SK-N-SH treated with all-trans-retinoic acid at 6 μM for 48 hours (cell line): ENCODE measurements at regions not wholly inside any gene's neighbourhood (a gene's known extent, or its start where the extent isn't known, plus 50 kb on each side); places are given as distances from the start of the nearest gene placed in this dataset.

Source experiments
- ATAC-seq: fragments of 200-7000 bp; cut with Tn5 transposase; 3 replicates; pipeline ENCODE4 v1.9.1; 2020; ENCODE audit warnings: mild to moderate bottlenecking, moderate library complexity
- ARNTL ChIP-seq: fragments of 450-650 bp; formaldehyde crosslinking; IDR thresholded peaks from 2 replicates; pipeline ENCODE4 v1.5.0; 2020; ENCODE audit warnings: low read depth, mild to moderate bottlenecking, moderate library complexity, borderline replicate concordance
- BACH2 ChIP-seq: fragments of 250-450 bp; sonication (Bioruptor Pico); IDR thresholded peaks from 2 replicates; pipeline ENCODE4 v1.9.0; 2021; ENCODE audit warnings: mild to moderate bottlenecking, borderline replicate concordance
- CREB5 ChIP-seq: fragments of 250-450 bp; sonication (Bioruptor Pico); IDR thresholded peaks from 2 replicates; pipeline ENCODE4 v1.5.1; 2020; ENCODE audit warnings: low read depth, mild to moderate bottlenecking, moderate library complexity
- CSDC2 ChIP-seq: fragments of 250-450 bp; sonication (Bioruptor Pico); IDR thresholded peaks from 2 replicates; pipeline ENCODE4 v1.5.0; 2020; ENCODE audit warnings: mild to moderate bottlenecking, moderate library complexity
- CSRNP3 ChIP-seq: fragments of 250-450 bp; sonication (Bioruptor Pico); IDR thresholded peaks from 2 replicates; pipeline ENCODE4 v1.5.1; 2021; ENCODE audit warnings: mild to moderate bottlenecking, moderate library complexity
- ESRRG ChIP-seq: fragments of 250-450 bp; sonication (Bioruptor Pico); IDR thresholded peaks from 2 replicates; pipeline ENCODE4 v1.6.1; 2021; ENCODE audit warnings: mild to moderate bottlenecking
- GLIS3 ChIP-seq: fragments of 250-450 bp; sonication (Bioruptor Pico); IDR thresholded peaks from 2 replicates; pipeline ENCODE4 v1.5.0; 2020; ENCODE audit warnings: mild to moderate bottlenecking, moderate library complexity
- ISL1 ChIP-seq: fragments of 250-450 bp; sonication (Bioruptor Pico); IDR thresholded peaks from 2 replicates; pipeline ENCODE4 v2.1.2; 2022; ENCODE audit warnings: mild to moderate bottlenecking, moderate library complexity
- OSR1 ChIP-seq: fragments of 250-450 bp; sonication (Bioruptor Pico); IDR thresholded peaks from 2 replicates; pipeline ENCODE4 v1.8.0; 2022; ENCODE audit warnings: moderate library complexity, mild to moderate bottlenecking, inconsistent platforms
- PATZ1 ChIP-seq: fragments of 250-450 bp; sonication (Bioruptor Pico); IDR thresholded peaks from 2 replicates; pipeline ENCODE4 v1.8.0; 2020; ENCODE audit warnings: mild to moderate bottlenecking, moderate library complexity, borderline replicate concordance
- POU6F1 ChIP-seq: fragments of 250-450 bp; sonication (Bioruptor Pico); IDR thresholded peaks from 2 replicates; pipeline ENCODE4 v1.8.0; 2021; ENCODE audit warnings: low read depth, mild to moderate bottlenecking, moderate library complexity, borderline replicate concordance
- PPARA ChIP-seq: fragments of 250-450 bp; sonication (Bioruptor Pico); IDR thresholded peaks from 2 replicates; pipeline ENCODE4 v1.5.0; 2020; ENCODE audit warnings: mild to moderate bottlenecking, borderline replicate concordance
- RARB ChIP-seq: fragments of 250-450 bp; sonication (Bioruptor Pico); IDR thresholded peaks from 2 replicates; pipeline ENCODE4 v1.8.0; 2021; ENCODE audit warnings: mild to moderate bottlenecking, moderate library complexity
- SNAI2 ChIP-seq: fragments of 250-450 bp; sonication (Bioruptor Pico); IDR thresholded peaks from 2 replicates; pipeline ENCODE4 v1.5.0; 2020; ENCODE audit warnings: mild to moderate bottlenecking, moderate library complexity
- TCF4 ChIP-seq: fragments of 250-450 bp; sonication (Bioruptor Pico); IDR thresholded peaks from 2 replicates; pipeline ENCODE4 v1.8.0; 2021; ENCODE audit warnings: mild to moderate bottlenecking, moderate library complexity, borderline replicate concordance
- TOX ChIP-seq: fragments of 250-450 bp; sonication (Bioruptor Pico); IDR thresholded peaks from 2 replicates; pipeline ENCODE4 v1.8.0; 2021; ENCODE audit warnings: mild to moderate bottlenecking, moderate library complexity, borderline replicate concordance
- TSHZ2 ChIP-seq: fragments of 250-450 bp; sonication (Bioruptor Pico); IDR thresholded peaks from 2 replicates; pipeline ENCODE4 v1.5.0; 2020; ENCODE audit warnings: mild to moderate bottlenecking, moderate library complexity
- ZC3H10 ChIP-seq: fragments of 250-450 bp; sonication (Bioruptor Pico); IDR thresholded peaks from 2 replicates; pipeline ENCODE4 v1.5.1; 2021; ENCODE audit warnings: mild to moderate bottlenecking, moderate library complexity
- ZFP3 ChIP-seq: fragments of 250-450 bp; sonication (Bioruptor Pico); IDR thresholded peaks from 2 replicates; pipeline ENCODE4 v1.5.0; 2020; ENCODE audit warnings: mild to moderate bottlenecking, moderate library complexity
- ZNF565 ChIP-seq: fragments of 450-650 bp; formaldehyde crosslinking; conservative IDR thresholded peaks from 2 replicates; pipeline ENCODE4 v1.5.0; 2020; ENCODE audit warnings: low read depth, mild to moderate bottlenecking, moderate library complexity
- ZNF8 ChIP-seq: fragments of 450-650 bp; formaldehyde crosslinking; IDR thresholded peaks from 2 replicates; pipeline ENCODE4 v1.5.0; 2020; ENCODE audit warnings: mild to moderate bottlenecking, moderate library complexity

GRCh38 chr11:69912161-69912910, 93.1 kb upstream of the FGF3 start:
- ATAC-seq: no peak
- TF ChIP-seq CREB5: no peak
- TF ChIP-seq SNAI2 (CRISPR knock-in tag): no peak
- no peak for TF ChIP-seq OSR1 (CRISPR knock-in tag)
- no peak for TF ChIP-seq PPARA
- TF ChIP-seq POU6F1 (CRISPR knock-in tag): no peak
- no peak for TF ChIP-seq BACH2
- no peak for TF ChIP-seq TSHZ2 (CRISPR knock-in tag)
- TF ChIP-seq PATZ1 (CRISPR knock-in tag): no peak
- TF ChIP-seq RARB: no peak
- TF ChIP-seq ARNTL (CRISPR knock-in tag): no peak
- no peak for TF ChIP-seq ZC3H10 (CRISPR knock-in tag)
- TF ChIP-seq TCF4 (CRISPR knock-in tag): no peak
- no peak for TF ChIP-seq ZNF565 (CRISPR knock-in tag)
- no peak for TF ChIP-seq TOX

- peak; percentile 60 for ATAC-seq
- TF ChIP-seq ARNTL (CRISPR knock-in tag): no peak
- TF ChIP-seq CSRNP3 (CRISPR knock-in tag): no peak
- TF ChIP-seq GLIS3 (CRISPR knock-in tag): no peak
- no peak for TF ChIP-seq CREB5
- TF ChIP-seq TCF4 (CRISPR knock-in tag): no peak
- TF ChIP-seq ISL1 (CRISPR knock-in tag): no peak
- no peak for TF ChIP-seq CSDC2 (CRISPR knock-in tag)
- no peak for TF ChIP-seq POU6F1 (CRISPR knock-in tag)
- TF ChIP-seq TOX: no peak
- TF ChIP-seq ZC3H10 (CRISPR knock-in tag): no peak
- TF ChIP-seq ZNF8 (CRISPR knock-in tag): no peak
- no peak for TF ChIP-seq ZFP3 (CRISPR knock-in tag)
- no peak for TF ChIP-seq TSHZ2 (CRISPR knock-in tag)
- TF ChIP-seq ESRRG (CRISPR knock-in tag): no peak
- TF ChIP-seq ZNF565 (CRISPR knock-in tag): no peak
Observed at GRCh38 chr11:69912911-69913451, 93.8 kb upstream of the FGF3 start.
